ENCODE measurements at regions not wholly inside any gene's neighbourhood (a gene's known extent, or its start where the extent isn't known, plus 50 kb on each side); places are given as distances from the start of the nearest gene placed in this dataset.

DNA sequence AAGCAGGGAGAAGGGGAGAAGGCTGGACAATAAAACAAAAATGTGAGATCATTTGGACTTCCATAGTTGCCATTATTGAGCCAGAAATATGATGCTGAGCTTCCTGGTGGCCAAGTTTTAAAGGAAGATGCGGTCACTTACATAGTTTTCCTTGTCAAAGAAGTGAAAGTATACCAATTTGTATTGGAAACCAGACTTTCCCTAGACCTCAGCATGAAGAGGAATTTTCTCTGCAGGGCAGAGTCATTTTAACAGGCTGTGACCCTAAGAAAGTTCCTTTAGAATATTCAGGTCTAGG, 111.0 kb downstream of the GATA6 start:
- no peak overlapping the region for H4K8ac ChIP-seq (ENCODE audit: low read depth, low read length)
- H3K27ac ChIP-seq (replicated peaks; ENCODE audit: low read length) = no peak overlapping the region
- no peak overlapping the region for H2BK15ac ChIP-seq (ENCODE audit: low read length)
- H3K4ac ChIP-seq (ENCODE audit: low read length) = no peak overlapping the region
- H2AFZ ChIP-seq (ENCODE audit: low read length) = no peak overlapping the region
- H3K9me3 ChIP-seq (replicated peaks in 1 of 2; ENCODE audit: control insufficient read depth in 2 of 2, insufficient read depth in 1 of 2, low read depth in 1 of 2, low read length in 2 of 2) = no peaks in the 10 kb centered on the region
- no peak overlapping the region for H4K91ac ChIP-seq (ENCODE audit: low read depth, low read length, poor library complexity)
- H3K4me1 ChIP-seq (ENCODE audit: control insufficient read depth in 2 of 2, insufficient read depth in 1 of 2, low read depth in 1 of 2, low read length in 2 of 2) = no peaks in the 10 kb centered on the region
- no peak overlapping the region for H2AK5ac ChIP-seq (ENCODE audit: low read depth, low read length)
- H3K36me3 ChIP-seq (replicated peaks in 1 of 2; ENCODE audit: control insufficient read depth in 2 of 2, insufficient read depth in 2 of 2, low read length in 2 of 2) = no peaks in the 10 kb centered on the region
- no peak overlapping the region for H2BK5ac ChIP-seq (ENCODE audit: low read length)
- no peak overlapping the region for H3K14ac ChIP-seq (ENCODE audit: low read length)
- no peak overlapping the region for H3K18ac ChIP-seq (ENCODE audit: low read length)
- no CpG with 5 or more reads among the region's 1 CpG for WGBS, 2 donors (ENCODE audit: extremely low coverage in 2 of 2, insufficient read length in 2 of 2, insufficient replicate concordance in 1 of 2)
- DNase-seq (ENCODE audit: low spot score) = no peak
- no peaks in the 10 kb centered on the region for H3K27me3 ChIP-seq (ENCODE audit: control insufficient read depth in 3 of 3, insufficient read depth in 3 of 3, low read depth in 1 of 3, low read length in 3 of 3)
- no peak overlapping the region for H2BK120ac ChIP-seq (ENCODE audit: low read depth, low read length)
- no peak overlapping the region for H3K23ac ChIP-seq (ENCODE audit: low read depth, low read length, poor library complexity)
- no peaks in the 10 kb centered on the region for H3K79me1 ChIP-seq (ENCODE audit: low read depth, low read length)
- H3K4me2 ChIP-seq (ENCODE audit: insufficient read depth, low read length, poor library complexity, severe bottlenecking) = no peak overlapping the region
- H2BK12ac ChIP-seq (ENCODE audit: low read length) = no peak overlapping the region
- no peak overlapping the region for H3K4me3 ChIP-seq (ENCODE audit: low read length in 2 of 2)
- no peak overlapping the region for H3K9ac ChIP-seq (ENCODE audit: low read depth, low read length, poor library complexity)

DNA sequence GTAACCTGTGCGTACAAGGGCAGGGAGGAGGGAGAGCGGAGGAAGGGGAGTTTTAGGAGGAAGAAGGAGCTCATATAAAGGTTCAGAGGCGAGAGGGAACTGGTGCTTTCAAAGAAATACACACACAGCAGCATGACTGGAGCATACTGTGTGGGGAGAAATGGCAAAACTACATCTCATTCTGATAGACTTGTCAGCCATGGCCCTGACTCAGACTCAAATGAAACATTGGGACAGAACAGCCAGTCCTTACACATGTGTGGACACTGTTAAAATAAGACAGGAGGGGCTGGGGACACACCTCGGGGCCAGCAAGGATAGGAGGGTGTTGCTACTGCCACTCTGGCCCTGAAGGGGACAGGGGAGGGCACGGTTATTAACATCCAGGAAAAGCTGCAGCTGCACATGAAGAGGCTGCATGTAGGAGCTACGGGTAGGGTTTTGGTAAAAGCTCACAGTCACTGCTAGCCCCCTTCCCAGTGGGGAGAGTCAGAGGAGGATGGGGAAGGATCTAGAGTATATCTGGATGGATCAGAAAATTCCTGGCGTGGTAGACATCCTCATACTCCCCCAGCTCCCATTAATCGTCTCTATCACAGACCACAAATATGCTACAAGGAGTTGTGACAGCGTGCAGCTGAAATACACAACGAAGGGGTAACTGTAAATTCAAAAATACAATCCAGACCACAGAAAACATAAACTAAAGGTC, 110.5 kb downstream of the GATA6 start:
- H3K4me3 ChIP-seq (ENCODE audit: low read length in 2 of 2) = no peak overlapping the region

DNA sequence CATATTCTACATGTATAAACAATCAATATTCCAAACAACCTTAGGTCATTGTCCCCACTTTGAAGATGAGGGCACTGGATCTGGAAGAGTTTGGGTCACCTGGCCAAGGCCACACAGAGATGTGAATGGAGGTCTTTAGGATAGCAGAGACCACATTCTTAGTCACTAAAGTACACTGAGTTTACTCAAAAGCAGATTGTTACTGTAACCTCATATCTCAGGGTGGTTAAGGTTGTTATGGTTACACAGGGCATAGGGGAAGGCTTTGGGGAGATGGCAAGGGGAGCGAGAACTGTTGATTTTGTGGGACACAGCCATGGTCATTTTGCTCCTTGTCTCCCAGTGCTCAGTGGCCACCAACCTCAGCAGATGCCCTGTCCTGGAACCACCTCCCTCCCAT, 109.4 kb downstream of the GATA6 start:
- H2AFZ ChIP-seq (ENCODE audit: low read length) = no peak overlapping the region
- H3K27me3 ChIP-seq (ENCODE audit: control insufficient read depth in 3 of 3, insufficient read depth in 3 of 3, low read depth in 1 of 3, low read length in 3 of 3) = peaks cover 0 to 3% (median 0%) of the 10 kb centered on the region in 3 experiments
- no peak overlapping the region for H3K23ac ChIP-seq (ENCODE audit: low read depth, low read length, poor library complexity)
- no peak overlapping the region for H2BK15ac ChIP-seq (ENCODE audit: low read length)
- no peaks in the 10 kb centered on the region for H3K36me3 ChIP-seq (replicated peaks in 1 of 2; ENCODE audit: control insufficient read depth in 2 of 2, insufficient read depth in 2 of 2, low read length in 2 of 2)
- H3K27ac ChIP-seq (replicated peaks; ENCODE audit: low read length) = no peak overlapping the region
- H3K9ac ChIP-seq (ENCODE audit: low read depth, low read length, poor library complexity) = no peak overlapping the region
- H2BK12ac ChIP-seq (ENCODE audit: low read length) = no peak overlapping the region
- H3K79me1 ChIP-seq (ENCODE audit: low read depth, low read length) = no peaks in the 10 kb centered on the region
- no peak overlapping the region for H2AK5ac ChIP-seq (ENCODE audit: low read depth, low read length)
- no peak for DNase-seq (ENCODE audit: low spot score)
- H3K18ac ChIP-seq (ENCODE audit: low read length) = no peak overlapping the region
- H4K8ac ChIP-seq (ENCODE audit: low read depth, low read length) = no peak overlapping the region
- H4K91ac ChIP-seq (ENCODE audit: low read depth, low read length, poor library complexity) = no peak overlapping the region
- H3K4ac ChIP-seq (ENCODE audit: low read length) = no peak overlapping the region
- H3K14ac ChIP-seq (ENCODE audit: low read length) = no peak overlapping the region
- peaks cover 0 to 1% of the 10 kb centered on the region in 2 donors for H3K9me3 ChIP-seq (replicated peaks in 1 of 2; ENCODE audit: control insufficient read depth in 2 of 2, insufficient read depth in 1 of 2, low read depth in 1 of 2, low read length in 2 of 2)
- H2BK5ac ChIP-seq (ENCODE audit: low read length) = no peak overlapping the region
- no peak overlapping the region for H2BK120ac ChIP-seq (ENCODE audit: low read depth, low read length)
- H3K4me2 ChIP-seq (ENCODE audit: insufficient read depth, low read length, poor library complexity, severe bottlenecking) = no peak overlapping the region
- WGBS, 2 donors (ENCODE audit: extremely low coverage in 2 of 2, insufficient read length in 2 of 2, insufficient replicate concordance in 1 of 2) = no CpG with 5 or more reads among the region's 1 CpG
- H3K4me1 ChIP-seq (ENCODE audit: control insufficient read depth in 2 of 2, insufficient read depth in 1 of 2, low read depth in 1 of 2, low read length in 2 of 2) = no peaks in the 10 kb centered on the region
- H3K4me3 ChIP-seq (ENCODE audit: low read length in 2 of 2) = no peak overlapping the region

More for the DNA sequence above, 110.5 kb downstream of the GATA6 start:
- no peak overlapping the region for H2AFZ ChIP-seq (ENCODE audit: low read length)
- H2AK5ac ChIP-seq (ENCODE audit: low read depth, low read length) = no peak overlapping the region
- no peak overlapping the region for H3K27ac ChIP-seq (replicated peaks; ENCODE audit: low read length)
- H3K79me1 ChIP-seq (ENCODE audit: low read depth, low read length) = no peaks in the 10 kb centered on the region
- H3K23ac ChIP-seq (ENCODE audit: low read depth, low read length, poor library complexity) = no peak overlapping the region
- no peaks in the 10 kb centered on the region for H3K36me3 ChIP-seq (replicated peaks in 1 of 2; ENCODE audit: control insufficient read depth in 2 of 2, insufficient read depth in 2 of 2, low read length in 2 of 2)
- no CpG with 5 or more reads among the region's 10 CpGs for WGBS, 2 donors (ENCODE audit: extremely low coverage in 2 of 2, insufficient read length in 2 of 2, insufficient replicate concordance in 1 of 2)
- no peak overlapping the region for H3K14ac ChIP-seq (ENCODE audit: low read length)
- H2BK120ac ChIP-seq (ENCODE audit: low read depth, low read length) = no peak overlapping the region
- H2BK15ac ChIP-seq (ENCODE audit: low read length) = no peak overlapping the region
- no peak for DNase-seq (ENCODE audit: low spot score)
- no peak overlapping the region for H4K8ac ChIP-seq (ENCODE audit: low read depth, low read length)
- H2BK12ac ChIP-seq (ENCODE audit: low read length) = no peak overlapping the region
- no peak overlapping the region for H3K18ac ChIP-seq (ENCODE audit: low read length)
- no peaks in the 10 kb centered on the region for H3K9me3 ChIP-seq (replicated peaks in 1 of 2; ENCODE audit: control insufficient read depth in 2 of 2, insufficient read depth in 1 of 2, low read depth in 1 of 2, low read length in 2 of 2)
- no peaks in the 10 kb centered on the region for H3K27me3 ChIP-seq (ENCODE audit: control insufficient read depth in 3 of 3, insufficient read depth in 3 of 3, low read depth in 1 of 3, low read length in 3 of 3)
- H3K4ac ChIP-seq (ENCODE audit: low read length) = no peak overlapping the region
- no peaks in the 10 kb centered on the region for H3K4me1 ChIP-seq (ENCODE audit: control insufficient read depth in 2 of 2, insufficient read depth in 1 of 2, low read depth in 1 of 2, low read length in 2 of 2)
- no peak overlapping the region for H3K9ac ChIP-seq (ENCODE audit: low read depth, low read length, poor library complexity)
- H2BK5ac ChIP-seq (ENCODE audit: low read length) = no peak overlapping the region
- H3K4me2 ChIP-seq (ENCODE audit: insufficient read depth, low read length, poor library complexity, severe bottlenecking) = no peak overlapping the region
- no peak overlapping the region for H4K91ac ChIP-seq (ENCODE audit: low read depth, low read length, poor library complexity)

DNA sequence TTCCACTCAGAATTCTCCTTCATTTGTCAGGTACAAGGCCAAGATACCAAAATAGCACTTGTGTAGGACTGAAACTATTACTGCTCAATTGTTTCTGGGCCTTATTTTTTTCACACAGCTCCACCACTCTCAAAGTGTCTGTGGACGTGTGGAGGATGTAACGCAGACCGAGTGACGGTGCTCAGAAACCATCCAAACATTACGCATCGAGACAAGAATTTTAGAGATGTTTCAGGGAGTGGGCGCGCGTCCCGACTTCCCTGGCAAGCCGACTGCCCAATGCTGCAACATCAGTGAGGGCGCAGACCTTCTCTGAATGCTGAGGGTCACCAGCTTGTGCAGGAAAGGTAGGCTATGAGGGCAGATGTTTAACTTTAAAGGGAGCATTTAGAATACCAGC, 108.4 kb downstream of the GATA6 start:
- Histone ChIP-seq H3K4me3 (ENCODE audit: low read length in 2 of 2) (no peak overlapping the region), H3K27ac (replicated peaks; ENCODE audit: low read length) (no peak overlapping the region), H2BK120ac (ENCODE audit: low read depth, low read length) (no peak overlapping the region), H3K36me3 (replicated peaks in 1 of 2; ENCODE audit: control insufficient read depth in 2 of 2, insufficient read depth in 2 of 2, low read length in 2 of 2) (no peaks in the 10 kb centered on the region), H3K23ac (ENCODE audit: low read depth, low read length, poor library complexity) (no peak overlapping the region), H2BK12ac (ENCODE audit: low read length) (no peak overlapping the region), H3K14ac (ENCODE audit: low read length) (no peak overlapping the region), H3K79me1 (ENCODE audit: low read depth, low read length) (no peaks in the 10 kb centered on the region), H3K9me3 (replicated peaks in 1 of 2; ENCODE audit: control insufficient read depth in 2 of 2, insufficient read depth in 1 of 2, low read depth in 1 of 2, low read length in 2 of 2) (peaks cover 0 to 1% of the 10 kb centered on the region in 2 donors), H3K9ac (ENCODE audit: low read depth, low read length, poor library complexity) (no peak overlapping the region), H3K4me2 (ENCODE audit: insufficient read depth, low read length, poor library complexity, severe bottlenecking) (no peak overlapping the region), H3K18ac (ENCODE audit: low read length) (peak overlapping the region; percentile 40), H2BK5ac (ENCODE audit: low read length) (no peak overlapping the region), H2BK15ac (ENCODE audit: low read length) (no peak overlapping the region), H3K4ac (ENCODE audit: low read length) (no peak overlapping the region), H4K8ac (ENCODE audit: low read depth, low read length) (no peak overlapping the region), H2AFZ (ENCODE audit: low read length) (no peak overlapping the region), H2AK5ac (ENCODE audit: low read depth, low read length) (no peak overlapping the region), H4K91ac (ENCODE audit: low read depth, low read length, poor library complexity) (no peak overlapping the region), H3K4me1 (ENCODE audit: control insufficient read depth in 2 of 2, insufficient read depth in 1 of 2, low read depth in 1 of 2, low read length in 2 of 2) (no peaks in the 10 kb centered on the region), H3K27me3 (ENCODE audit: control insufficient read depth in 3 of 3, insufficient read depth in 3 of 3, low read depth in 1 of 3, low read length in 3 of 3) (peaks cover 0 to 3% (median 0%) of the 10 kb centered on the region in 3 experiments)
- no peak for DNase-seq (ENCODE audit: low spot score)
- WGBS, 2 donors (ENCODE audit: extremely low coverage in 2 of 2, insufficient read length in 2 of 2, insufficient replicate concordance in 1 of 2) = no CpG with 5 or more reads among the region's 12 CpGs
